HepG2 (cell line): ENCODE measurements at regions not wholly inside any gene's neighbourhood (a gene's known extent, or its start where the extent isn't known, plus 50 kb on each side); places are given as distances from the start of the nearest gene placed in this dataset.
A peak's percentile ranks its signal among the peaks of the same experiment; 100 is the strongest.

Source experiments
- AHDC1 ChIP-seq: sonication (generic); formaldehyde crosslinking; IDR thresholded peaks from 2 replicates; pipeline ENCODE4 v1.5.1; 2020; ENCODE audit warnings: mild to moderate bottlenecking, missing genetic modification reagents, borderline replicate concordance
- BCL6 ChIP-seq: IDR thresholded peaks from 2 replicates; pipeline ENCODE4 v1.6.1; 2016; ENCODE audit warnings: missing genetic modification reagents, missing compliant biosample characterization
- CEBPZ ChIP-seq: IDR thresholded peaks from 2 replicates; pipeline ENCODE4 v1.6.1; 2012; ENCODE audit warnings: low read length, improper control_type of control experiment
- HBP1 ChIP-seq: IDR thresholded peaks from 2 replicates; pipeline ENCODE4 v1.6.1; 2016; ENCODE audit warnings: low read depth, control low read depth
- HMG20B ChIP-seq: conservative IDR thresholded peaks from 2 replicates; pipeline ENCODE4 v1.6.1; 2016; ENCODE audit warnings: missing genetic modification reagents, missing compliant biosample characterization
- IRF2 ChIP-seq: IDR thresholded peaks from 2 replicates; pipeline ENCODE4 v1.6.1; 2018; ENCODE audit warnings: missing genetic modification reagents, missing compliant biosample characterization
- PHF21A ChIP-seq: sonication (generic); formaldehyde crosslinking; IDR thresholded peaks from 2 replicates; pipeline ENCODE4 v1.5.0; 2020; ENCODE audit warnings: mild to moderate bottlenecking, missing genetic modification reagents
- PITX1 ChIP-seq: sonication (generic); formaldehyde crosslinking; IDR thresholded peaks from 2 replicates; pipeline ENCODE4 v1.5.1; 2020; ENCODE audit warnings: mild to moderate bottlenecking, missing genetic modification reagents
- RFX5 ChIP-seq: IDR thresholded peaks from 2 replicates; pipeline ENCODE4 v1.6.1; 2011; ENCODE audit warnings: low read depth, low read length, improper control_type of control experiment
- TAF1 ChIP-seq: sonication (generic); formaldehyde crosslinking; IDR thresholded peaks from 2 replicates; pipeline ENCODE4 v1.4.0; 2020; ENCODE audit warnings: missing genetic modification reagents
- ZNF256 ChIP-seq: sonication (generic); formaldehyde crosslinking; conservative IDR thresholded peaks from 2 replicates; pipeline ENCODE4 v1.4.0; 2020; ENCODE audit warnings: missing genetic modification reagents
- ZNF335 ChIP-seq: sonication (generic); formaldehyde crosslinking; IDR thresholded peaks from 2 replicates; pipeline ENCODE4 v1.4.0; 2020; ENCODE audit warnings: missing genetic modification reagents
- ZNF543 ChIP-seq: sonication (generic); formaldehyde crosslinking; IDR thresholded peaks from 2 replicates; pipeline ENCODE4 v1.4.0; 2020; ENCODE audit warnings: mild to moderate bottlenecking, missing genetic modification reagents
- ZNF691 ChIP-seq: sonication (generic); formaldehyde crosslinking; IDR thresholded peaks from 2 replicates; pipeline ENCODE4 v1.4.0; 2020; ENCODE audit warnings: missing genetic modification reagents, low read depth, mild to moderate bottlenecking, borderline replicate concordance
- ZNF788 ChIP-seq: sonication (generic); formaldehyde crosslinking; IDR thresholded peaks from 2 replicates; pipeline ENCODE4 v1.5.0; 2020; ENCODE audit warnings: mild to moderate bottlenecking, missing genetic modification reagents, borderline replicate concordance
- TF ChIP-seq, protein P1 (sequence below): sonication (generic); formaldehyde crosslinking; IDR thresholded peaks from 2 replicates; pipeline ENCODE4 v1.5.0; 2020; ENCODE audit warnings: mild to moderate bottlenecking, missing genetic modification reagents, borderline replicate concordance

DNA sequence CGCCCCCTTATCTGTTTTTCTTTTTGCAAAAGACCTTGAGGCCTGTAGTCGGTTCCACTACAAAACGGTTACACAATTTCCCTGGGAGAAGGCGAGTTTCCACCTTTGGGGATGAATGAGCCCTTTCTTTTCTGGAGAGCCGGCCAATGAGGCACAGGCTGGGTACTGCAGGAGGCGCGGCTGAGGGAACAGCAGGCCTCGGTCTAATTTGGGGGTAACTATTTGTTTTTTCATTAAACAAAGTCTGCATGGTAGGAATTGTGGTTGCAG lies 129.2 kb downstream of the MYCN start (continued):
- TF ChIP-seq ZNF691 (CRISPR knock-in tag) (peak; percentile 21; the same call in 1 of the 2 replicates), CEBPZ (no peak), TAF1 (CRISPR knock-in tag) (no peak), IRF2 (CRISPR knock-in tag) (peak; percentile 26), PHF21A (CRISPR knock-in tag) (peak; percentile 81), RFX5 (no peak), AHDC1 (CRISPR knock-in tag) (0 out of 2 replicates have a peak, but pooled peaks have one; percentile 66), BCL6 (peak; percentile 89), HMG20B (CRISPR knock-in tag) (peak; percentile 33; the same call in 1 of the 2 replicates), HBP1 (CRISPR knock-in tag) (peak; percentile 53; the same call in 1 of the 2 replicates), PITX1 (CRISPR knock-in tag) (no peak; the same call in 1 of the 2 replicates), ZNF543 (CRISPR knock-in tag) (no peak), ZNF256 (0 out of 2 replicates have a peak, but pooled peaks have one; percentile 38), ZNF335 (0 out of 2 replicates have a peak, but pooled peaks have one; percentile 42), ZNF788 (CRISPR knock-in tag) (no peak)
- TF ChIP-seq, protein P1, sequence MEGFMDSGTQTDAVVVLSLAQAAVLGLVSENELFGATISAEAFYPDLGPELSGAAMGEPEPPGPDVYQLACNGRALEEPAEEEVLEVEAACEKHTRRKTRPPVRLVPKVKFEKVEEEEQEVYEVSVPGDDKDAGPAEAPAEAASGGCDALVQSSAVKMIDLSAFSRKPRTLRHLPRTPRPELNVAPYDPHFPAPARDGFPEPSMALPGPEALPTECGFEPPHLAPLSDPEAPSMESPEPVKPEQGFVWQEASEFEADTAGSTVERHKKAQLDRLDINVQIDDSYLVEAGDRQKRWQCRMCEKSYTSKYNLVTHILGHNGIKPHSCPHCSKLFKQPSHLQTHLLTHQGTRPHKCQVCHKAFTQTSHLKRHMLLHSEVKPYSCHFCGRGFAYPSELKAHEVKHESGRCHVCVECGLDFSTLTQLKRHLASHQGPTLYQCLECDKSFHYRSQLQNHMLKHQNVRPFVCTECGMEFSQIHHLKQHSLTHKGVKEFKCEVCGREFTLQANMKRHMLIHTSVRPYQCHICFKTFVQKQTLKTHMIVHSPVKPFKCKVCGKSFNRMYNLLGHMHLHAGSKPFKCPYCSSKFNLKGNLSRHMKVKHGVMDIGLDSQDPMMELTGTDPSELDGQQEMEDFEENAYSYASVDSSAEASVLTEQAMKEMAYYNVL (CRISPR knock-in tag): peak; percentile 90
